ENCODE measurements at regions not wholly inside any gene's neighbourhood (a gene's known extent, or its start where the extent isn't known, plus 50 kb on each side); places are given as distances from the start of the nearest gene placed in this dataset.

DNA sequence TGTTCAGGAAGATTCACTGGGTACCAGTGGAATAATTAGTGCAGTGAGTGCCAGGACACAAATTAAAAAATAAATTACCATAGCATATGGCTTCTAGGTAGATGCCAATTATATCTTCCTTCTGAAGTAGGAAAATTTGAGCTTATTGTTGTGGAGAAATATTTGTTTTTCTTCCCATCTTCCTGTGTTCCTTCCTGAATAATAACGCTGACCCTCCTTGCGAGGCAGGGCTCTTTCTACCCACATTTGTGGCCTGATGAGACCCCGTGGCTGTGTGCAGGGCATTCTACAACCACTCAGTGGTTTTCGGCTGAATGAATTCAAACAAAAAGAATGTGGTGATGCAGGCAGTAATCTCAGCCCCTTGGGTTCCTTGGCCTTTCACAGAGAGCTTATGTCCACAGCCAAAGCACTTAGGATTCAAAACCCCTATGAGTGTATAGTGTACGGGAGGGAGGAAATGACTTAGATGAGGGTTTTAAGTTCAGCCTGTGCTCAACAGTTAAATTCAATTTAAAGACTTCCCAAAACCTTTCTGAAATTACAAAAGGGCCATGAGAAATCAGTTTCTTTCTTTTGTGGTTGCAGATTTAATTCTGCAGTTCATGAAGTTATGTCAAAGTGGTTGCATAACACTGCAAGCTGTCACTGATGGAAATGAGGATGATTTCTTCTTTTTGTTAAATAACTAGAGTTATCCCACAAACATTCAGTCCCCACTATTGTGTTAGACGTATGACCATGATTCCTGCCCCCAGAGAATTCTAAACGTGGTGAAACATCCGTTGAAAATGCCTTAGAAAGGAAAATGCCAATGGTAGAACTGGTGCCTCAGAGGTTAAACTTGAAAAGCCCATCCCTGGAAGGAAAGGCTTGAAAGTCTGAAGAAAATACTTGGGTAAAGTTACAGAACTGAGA, 255.3 kb downstream of the FZD1 start (continued):
- TF ChIP-seq, protein P1, sequence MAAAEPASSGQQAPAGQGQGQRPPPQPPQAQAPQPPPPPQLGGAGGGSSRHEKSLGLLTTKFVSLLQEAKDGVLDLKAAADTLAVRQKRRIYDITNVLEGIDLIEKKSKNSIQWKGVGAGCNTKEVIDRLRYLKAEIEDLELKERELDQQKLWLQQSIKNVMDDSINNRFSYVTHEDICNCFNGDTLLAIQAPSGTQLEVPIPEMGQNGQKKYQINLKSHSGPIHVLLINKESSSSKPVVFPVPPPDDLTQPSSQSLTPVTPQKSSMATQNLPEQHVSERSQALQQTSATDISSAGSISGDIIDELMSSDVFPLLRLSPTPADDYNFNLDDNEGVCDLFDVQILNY (CRISPR knock-in tag; IDR thresholded peaks at IDR 0.05): no peak
- TF ChIP-seq ELF4 (CRISPR knock-in tag; IDR thresholded peaks at IDR 0.05; ENCODE audit: low read depth): no peak
- TF ChIP-seq MYBL2 (CRISPR knock-in tag; IDR thresholded peaks at IDR 0.05): no peak
- TF ChIP-seq, protein P2, sequence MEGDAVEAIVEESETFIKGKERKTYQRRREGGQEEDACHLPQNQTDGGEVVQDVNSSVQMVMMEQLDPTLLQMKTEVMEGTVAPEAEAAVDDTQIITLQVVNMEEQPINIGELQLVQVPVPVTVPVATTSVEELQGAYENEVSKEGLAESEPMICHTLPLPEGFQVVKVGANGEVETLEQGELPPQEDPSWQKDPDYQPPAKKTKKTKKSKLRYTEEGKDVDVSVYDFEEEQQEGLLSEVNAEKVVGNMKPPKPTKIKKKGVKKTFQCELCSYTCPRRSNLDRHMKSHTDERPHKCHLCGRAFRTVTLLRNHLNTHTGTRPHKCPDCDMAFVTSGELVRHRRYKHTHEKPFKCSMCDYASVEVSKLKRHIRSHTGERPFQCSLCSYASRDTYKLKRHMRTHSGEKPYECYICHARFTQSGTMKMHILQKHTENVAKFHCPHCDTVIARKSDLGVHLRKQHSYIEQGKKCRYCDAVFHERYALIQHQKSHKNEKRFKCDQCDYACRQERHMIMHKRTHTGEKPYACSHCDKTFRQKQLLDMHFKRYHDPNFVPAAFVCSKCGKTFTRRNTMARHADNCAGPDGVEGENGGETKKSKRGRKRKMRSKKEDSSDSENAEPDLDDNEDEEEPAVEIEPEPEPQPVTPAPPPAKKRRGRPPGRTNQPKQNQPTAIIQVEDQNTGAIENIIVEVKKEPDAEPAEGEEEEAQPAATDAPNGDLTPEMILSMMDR (IDR thresholded peaks at IDR 0.05): no peak
- no peak for TF ChIP-seq ZNF121 (CRISPR knock-in tag; IDR thresholded peaks at IDR 0.05)

DNA sequence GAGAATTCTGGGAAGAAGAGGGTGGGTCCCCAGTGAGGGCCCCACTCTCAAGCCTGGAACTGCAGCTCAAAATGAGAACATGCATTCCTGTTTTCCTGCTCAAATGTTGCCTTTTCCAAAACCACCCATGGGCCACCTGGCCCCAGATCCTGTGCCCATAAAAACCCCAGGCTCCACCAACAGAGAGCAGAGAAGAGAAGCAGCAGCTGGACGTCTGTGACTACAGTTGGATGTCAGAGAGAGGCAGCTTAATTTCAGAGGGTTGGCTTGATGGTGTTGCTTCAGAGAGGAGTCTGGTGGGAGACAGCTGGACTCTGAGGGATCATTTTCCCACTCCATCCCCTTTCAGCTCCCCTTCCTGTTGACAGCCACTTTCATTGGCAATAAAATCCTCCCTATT, 256.4 kb downstream of the FZD1 start:
- no peaks in the 10 kb centered on the region for H3K36me3 Mint-ChIP-seq
- ChIA-PET CTCF (interaction anchor here (0.6 kb wide), 1 partner anchor 33 kb away, joined by 4 read pairs; no protein-coding TSS in a partner anchor), POLR2A (no interaction called here)
- no peak for TF ChIP-seq EMX1 (CRISPR knock-in tag; IDR thresholded peaks at IDR 0.05)
- TF ChIP-seq PRRX2 (CRISPR knock-in tag; IDR thresholded peaks at IDR 0.05): no peak
- TF ChIP-seq, protein P3, sequence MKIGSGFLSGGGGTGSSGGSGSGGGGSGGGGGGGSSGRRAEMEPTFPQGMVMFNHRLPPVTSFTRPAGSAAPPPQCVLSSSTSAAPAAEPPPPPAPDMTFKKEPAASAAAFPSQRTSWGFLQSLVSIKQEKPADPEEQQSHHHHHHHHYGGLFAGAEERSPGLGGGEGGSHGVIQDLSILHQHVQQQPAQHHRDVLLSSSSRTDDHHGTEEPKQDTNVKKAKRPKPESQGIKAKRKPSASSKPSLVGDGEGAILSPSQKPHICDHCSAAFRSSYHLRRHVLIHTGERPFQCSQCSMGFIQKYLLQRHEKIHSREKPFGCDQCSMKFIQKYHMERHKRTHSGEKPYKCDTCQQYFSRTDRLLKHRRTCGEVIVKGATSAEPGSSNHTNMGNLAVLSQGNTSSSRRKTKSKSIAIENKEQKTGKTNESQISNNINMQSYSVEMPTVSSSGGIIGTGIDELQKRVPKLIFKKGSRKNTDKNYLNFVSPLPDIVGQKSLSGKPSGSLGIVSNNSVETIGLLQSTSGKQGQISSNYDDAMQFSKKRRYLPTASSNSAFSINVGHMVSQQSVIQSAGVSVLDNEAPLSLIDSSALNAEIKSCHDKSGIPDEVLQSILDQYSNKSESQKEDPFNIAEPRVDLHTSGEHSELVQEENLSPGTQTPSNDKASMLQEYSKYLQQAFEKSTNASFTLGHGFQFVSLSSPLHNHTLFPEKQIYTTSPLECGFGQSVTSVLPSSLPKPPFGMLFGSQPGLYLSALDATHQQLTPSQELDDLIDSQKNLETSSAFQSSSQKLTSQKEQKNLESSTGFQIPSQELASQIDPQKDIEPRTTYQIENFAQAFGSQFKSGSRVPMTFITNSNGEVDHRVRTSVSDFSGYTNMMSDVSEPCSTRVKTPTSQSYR (CRISPR knock-in tag; IDR thresholded peaks at IDR 0.05): no peak
- no peak for TF ChIP-seq ESRRA (CRISPR knock-in tag; IDR thresholded peaks at IDR 0.05; ENCODE audit: borderline replicate concordance)
- no peak for TF ChIP-seq CREM (CRISPR knock-in tag; IDR thresholded peaks at IDR 0.05)
- H3K27ac Mint-ChIP-seq: no peak overlapping the region
- ATAC-seq (no peak), DNase-seq (ENCODE audit: low spot score) (no peak)
- H3K27me3 Mint-ChIP-seq (ENCODE audit: low read depth): no peaks in the 10 kb centered on the region; the same call in 1 of the 2 replicates
- H3K4me1 Mint-ChIP-seq: no peaks in the 10 kb centered on the region
- H3K9me3 Mint-ChIP-seq: peaks cover 5% of the 10 kb centered on the region
- H3K4me3 Mint-ChIP-seq: no peak overlapping the region

DNA sequence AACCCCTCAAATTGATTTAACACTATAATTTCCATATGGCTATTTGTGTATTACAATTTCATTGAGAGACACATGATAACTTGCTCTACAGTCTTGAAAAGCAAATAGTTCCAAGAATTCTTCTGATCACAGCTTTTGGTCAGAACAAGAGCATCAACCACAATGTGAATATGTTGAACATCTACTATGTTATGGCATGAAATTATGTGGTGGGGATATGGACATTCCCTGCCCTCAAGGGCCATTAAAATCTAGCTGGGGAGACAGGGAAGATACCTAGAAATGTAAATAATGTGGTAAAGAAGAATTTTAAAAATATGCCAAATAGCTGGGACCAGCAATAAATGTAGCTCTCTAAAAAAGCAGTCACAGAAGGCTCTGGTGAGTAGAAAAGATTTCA, 262.2 kb downstream of the FZD1 start:
- Mint-ChIP-seq H3K4me3 (no peak overlapping the region), H3K4me1 (peaks cover 11% of the 10 kb centered on the region), H3K27ac (no peak overlapping the region), H3K36me3 (peaks cover 5% of the 10 kb centered on the region; the same call in 1 of the 2 replicates), H3K9me3 (peaks cover 23% of the 10 kb centered on the region), H3K27me3 (ENCODE audit: low read depth) (no peaks in the 10 kb centered on the region; the same call in 1 of the 2 replicates)
- ChIA-PET CTCF (no interaction called here), POLR2A (no interaction called here)
- TF ChIP-seq TEAD1 (CRISPR knock-in tag; IDR thresholded peaks at IDR 0.05) (no peak), ZNF416 (CRISPR knock-in tag; IDR thresholded peaks at IDR 0.05) (no peak), FOXK1 (CRISPR knock-in tag; IDR thresholded peaks at IDR 0.05) (no peak), TP53 (CRISPR knock-in tag; IDR thresholded peaks at IDR 0.05) (no peak), ZBTB21 (CRISPR knock-in tag; IDR thresholded peaks at IDR 0.05; ENCODE audit: borderline replicate concordance) (no peak), HMGA2 (CRISPR knock-in tag; IDR thresholded peaks at IDR 0.05) (no peak), ZNF219 (CRISPR knock-in tag; IDR thresholded peaks at IDR 0.05; ENCODE audit: borderline replicate concordance) (no peak), KAT7 (CRISPR knock-in tag; IDR thresholded peaks at IDR 0.05; ENCODE audit: borderline replicate concordance) (no peak)
- TF ChIP-seq, protein P4, sequence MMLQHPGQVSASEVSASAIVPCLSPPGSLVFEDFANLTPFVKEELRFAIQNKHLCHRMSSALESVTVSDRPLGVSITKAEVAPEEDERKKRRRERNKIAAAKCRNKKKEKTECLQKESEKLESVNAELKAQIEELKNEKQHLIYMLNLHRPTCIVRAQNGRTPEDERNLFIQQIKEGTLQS (CRISPR knock-in tag; conservative IDR thresholded peaks at IDR 0.05): no peak
- TF ChIP-seq, protein P5, sequence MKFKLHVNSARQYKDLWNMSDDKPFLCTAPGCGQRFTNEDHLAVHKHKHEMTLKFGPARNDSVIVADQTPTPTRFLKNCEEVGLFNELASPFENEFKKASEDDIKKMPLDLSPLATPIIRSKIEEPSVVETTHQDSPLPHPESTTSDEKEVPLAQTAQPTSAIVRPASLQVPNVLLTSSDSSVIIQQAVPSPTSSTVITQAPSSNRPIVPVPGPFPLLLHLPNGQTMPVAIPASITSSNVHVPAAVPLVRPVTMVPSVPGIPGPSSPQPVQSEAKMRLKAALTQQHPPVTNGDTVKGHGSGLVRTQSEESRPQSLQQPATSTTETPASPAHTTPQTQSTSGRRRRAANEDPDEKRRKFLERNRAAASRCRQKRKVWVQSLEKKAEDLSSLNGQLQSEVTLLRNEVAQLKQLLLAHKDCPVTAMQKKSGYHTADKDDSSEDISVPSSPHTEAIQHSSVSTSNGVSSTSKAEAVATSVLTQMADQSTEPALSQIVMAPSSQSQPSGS (CRISPR knock-in tag; IDR thresholded peaks at IDR 0.05; ENCODE audit: borderline replicate concordance, low read depth): no peak
- no peak for DNase-seq (ENCODE audit: low spot score)
- no peak for ATAC-seq
